Right renal cortex interstitium (tissue), 3 donors: ENCODE measurements at regions not wholly inside any gene's neighbourhood (a gene's known extent, or its start where the extent isn't known, plus 50 kb on each side); places are given as distances from the start of the nearest gene placed in this dataset.
"Not testable (repeated sequence)": the region's sequence is repeated elsewhere in the genome, so short reads cannot be mapped to it uniquely, and the experiment has no call there.

Source experiments
- DNase-seq, 3 donors: peaks; one replicate each; pipeline ENCODE4 v3.0.0-alpha.2; 2013; ENCODE audit warnings: low read depth in 3 of 3, low spot score in 2 of 3

DNA sequence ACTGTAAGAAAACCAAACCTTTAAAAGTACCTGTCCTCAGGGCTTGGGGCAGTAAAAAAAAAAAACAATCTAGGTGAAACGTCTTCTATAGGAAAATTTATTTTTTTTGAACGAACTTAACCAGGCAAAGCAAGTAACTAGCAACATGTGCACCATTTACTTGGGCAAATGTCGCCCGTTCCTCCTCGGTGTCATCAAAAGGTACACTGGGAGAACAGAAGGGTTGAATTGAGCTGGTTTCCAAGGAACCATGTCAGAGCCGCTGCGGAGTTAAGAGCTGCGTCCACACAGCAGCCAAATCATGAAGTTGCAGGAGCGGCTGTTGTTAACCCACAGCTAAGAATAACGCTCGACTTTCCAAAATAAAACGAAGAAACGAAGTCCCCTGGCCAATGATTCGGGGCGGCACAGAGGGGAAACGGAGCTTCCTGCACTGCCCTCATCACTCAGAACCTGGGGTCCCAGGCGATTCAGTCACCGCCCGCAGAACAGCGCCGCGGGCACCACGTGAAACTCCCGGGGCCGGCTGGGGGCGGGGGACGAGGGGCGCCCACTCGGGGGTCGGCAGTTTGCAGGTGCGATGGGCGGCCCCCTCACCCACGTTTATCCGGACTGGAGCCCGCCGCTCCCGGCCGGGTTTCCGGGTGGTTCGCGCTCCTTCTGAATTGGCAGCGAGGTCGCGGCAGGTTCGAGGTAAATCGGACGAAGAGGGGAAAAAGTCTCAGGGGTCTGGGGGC lies 53.6 kb upstream of the PLGLB1 start:
- DNase-seq, result not testable (repeated sequence)

DNA sequence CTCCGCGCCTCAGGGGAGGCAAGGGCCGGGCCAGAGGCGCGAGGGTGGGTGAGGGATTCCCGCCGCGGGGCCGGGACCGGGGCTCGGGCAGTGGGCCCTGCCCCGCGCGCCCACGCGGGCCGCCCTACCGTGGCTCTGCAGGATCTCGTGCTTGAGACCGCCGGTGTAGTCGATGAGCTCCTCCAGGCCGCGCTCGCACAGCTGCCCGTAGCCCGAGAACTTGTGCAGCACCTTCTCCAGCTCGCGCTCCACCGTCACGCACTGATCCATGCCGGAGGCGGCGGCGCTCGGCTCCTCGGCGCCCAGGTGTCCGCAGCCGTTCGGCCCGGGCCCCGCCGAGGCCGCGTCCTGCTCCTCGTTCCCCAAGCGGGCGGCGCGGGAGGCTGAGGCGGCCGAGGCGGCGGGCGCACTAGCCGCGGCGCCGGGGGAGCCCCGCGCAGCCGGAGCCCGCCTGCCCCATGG lies 54.2 kb upstream of the PLGLB1 start:
- not testable (repeated sequence) for DNase-seq

DNA sequence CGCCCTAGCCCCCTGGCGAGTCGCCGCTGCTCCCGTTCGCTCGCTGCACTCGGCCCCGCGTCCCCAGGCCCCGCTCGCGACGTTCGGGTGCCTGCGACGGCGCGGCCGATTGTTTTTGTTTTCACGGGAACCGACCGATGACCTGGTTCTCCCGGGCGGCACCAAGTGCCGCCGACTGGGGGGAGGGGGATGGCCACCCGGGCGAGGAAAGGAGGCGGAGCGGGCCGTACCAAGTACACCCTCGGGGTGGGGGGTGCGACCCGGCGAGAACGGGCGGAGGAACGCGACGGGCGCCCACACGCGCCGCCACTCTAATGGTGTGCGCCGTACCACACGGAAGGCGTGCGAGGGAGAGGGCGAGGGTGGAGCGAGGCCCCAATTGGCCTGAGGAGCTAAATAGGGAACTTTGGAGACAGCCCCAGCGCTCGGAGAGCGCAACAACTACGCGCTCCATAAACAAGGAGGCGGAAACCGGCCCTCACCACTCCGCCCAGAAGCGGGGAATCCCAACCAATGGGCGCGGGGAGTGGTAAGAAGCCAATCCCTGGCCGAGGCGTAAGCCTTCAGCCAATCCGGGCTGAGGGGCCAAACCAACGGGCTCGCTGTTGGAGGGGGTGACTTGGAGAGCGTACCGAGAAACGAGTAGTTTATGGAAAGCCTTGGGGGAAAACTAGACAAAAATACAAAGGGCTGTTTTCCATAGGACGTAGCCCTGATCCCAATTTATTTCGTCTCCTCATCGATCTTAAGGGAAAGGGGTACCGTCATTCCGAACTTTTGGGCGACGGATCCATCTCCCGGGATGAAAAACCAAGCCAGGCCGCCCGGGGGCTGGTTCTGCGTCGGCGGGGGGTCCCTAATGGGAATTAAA lies 54.8 kb upstream of the PLGLB1 start:
- DNase-seq, result peak; percentile 66 to 73 (median 73)

DNA sequence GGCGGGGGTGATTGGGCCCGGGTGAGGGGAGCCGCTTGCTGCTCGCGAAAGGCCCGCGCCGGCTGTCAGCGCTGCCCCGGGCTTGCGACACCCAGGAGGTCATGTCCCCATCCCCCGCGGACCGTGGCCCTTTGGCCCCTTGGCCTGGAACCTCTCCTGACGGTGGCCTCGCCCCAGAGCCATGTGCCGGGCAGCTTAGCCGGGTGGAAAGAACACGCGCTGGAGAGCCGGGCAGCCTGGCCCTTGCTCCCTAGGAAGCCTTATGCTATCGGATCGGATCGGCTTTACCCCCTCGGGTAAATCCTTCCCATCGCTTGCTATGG lies 55.4 kb upstream of the PLGLB1 start:
- DNase-seq, result not testable (repeated sequence)

DNA sequence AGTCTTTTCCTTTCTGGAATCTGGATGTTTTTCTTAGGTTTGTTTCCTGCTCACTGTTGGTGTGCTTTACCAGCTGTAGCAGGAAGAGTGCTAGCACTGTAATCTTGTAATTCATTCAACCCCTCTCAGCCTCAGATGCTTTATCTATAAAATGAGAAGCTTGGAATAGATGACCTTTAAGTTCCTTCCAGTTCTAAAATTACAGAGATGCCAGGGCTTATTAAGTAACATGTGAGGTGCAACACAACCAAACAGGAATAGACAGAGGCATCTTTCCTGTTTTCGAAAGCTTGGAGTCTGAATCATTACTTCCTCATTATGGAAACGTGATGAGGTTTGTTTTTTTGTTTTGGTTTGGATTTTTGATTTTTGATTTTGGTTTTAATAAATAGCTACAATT lies 60.1 kb upstream of the PLGLB1 start:
- not testable (repeated sequence) for DNase-seq

DNA sequence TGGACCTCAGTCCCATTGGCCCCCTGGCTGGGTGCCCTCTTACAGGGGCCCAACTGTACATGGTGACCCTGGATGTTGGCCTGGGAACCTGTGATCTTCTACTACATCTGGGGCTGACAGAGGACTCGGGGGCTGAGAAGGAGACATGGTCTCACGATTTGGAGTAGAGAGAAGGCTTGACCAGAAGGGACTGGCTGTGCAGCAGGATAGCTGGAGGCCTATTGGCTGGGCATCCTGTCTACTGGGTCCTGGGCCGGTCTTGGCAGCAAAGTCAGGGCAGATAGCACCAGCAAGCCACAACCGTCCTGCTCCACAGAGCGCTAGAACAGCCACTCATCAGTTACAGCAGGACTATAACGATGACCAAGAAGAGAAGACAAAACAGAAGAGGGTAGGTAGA lies 66.4 kb upstream of the PLGLB1 start:
- not testable (repeated sequence) for DNase-seq

DNA sequence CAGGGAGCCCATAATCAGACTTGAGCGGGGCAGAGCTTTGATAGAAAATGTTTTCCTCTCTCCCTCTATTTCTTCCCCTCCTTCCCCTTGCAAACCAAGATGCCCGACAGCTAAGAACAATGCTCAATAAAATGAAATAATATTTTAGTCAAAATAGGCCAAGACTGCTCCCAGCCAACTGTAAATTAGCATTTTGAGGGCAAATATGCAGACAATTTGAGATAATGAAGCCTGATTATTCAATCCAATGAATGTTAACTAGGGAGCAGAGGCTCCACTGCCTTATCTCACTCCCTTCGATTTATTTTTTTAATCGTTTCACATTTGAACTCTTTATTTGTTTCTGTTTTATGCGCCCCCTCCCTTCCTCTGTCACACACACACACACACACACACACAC lies 67.8 kb upstream of the PLGLB1 start:
- not testable (repeated sequence) for DNase-seq

DNA sequence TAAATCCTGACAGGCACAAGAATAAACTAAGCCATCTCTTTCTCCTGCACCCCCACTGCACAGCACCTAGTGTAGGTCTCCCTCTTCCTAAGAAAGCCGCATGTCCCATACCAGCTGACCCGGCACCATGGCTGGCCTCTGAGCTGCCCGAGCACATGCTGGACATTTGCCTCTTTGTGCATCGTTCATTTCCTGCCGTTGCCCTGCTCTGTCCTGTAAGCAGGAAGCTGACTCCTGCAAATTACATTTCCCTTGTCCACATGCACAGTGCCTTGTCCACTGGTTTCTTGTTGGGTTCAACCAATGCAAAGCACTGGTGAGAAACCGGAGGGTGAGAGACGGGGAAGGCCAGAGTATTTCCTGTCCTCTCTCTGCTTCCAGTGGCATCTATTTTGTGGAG lies 71.6 kb upstream of the PLGLB1 start:
- not testable (repeated sequence) for DNase-seq

DNA sequence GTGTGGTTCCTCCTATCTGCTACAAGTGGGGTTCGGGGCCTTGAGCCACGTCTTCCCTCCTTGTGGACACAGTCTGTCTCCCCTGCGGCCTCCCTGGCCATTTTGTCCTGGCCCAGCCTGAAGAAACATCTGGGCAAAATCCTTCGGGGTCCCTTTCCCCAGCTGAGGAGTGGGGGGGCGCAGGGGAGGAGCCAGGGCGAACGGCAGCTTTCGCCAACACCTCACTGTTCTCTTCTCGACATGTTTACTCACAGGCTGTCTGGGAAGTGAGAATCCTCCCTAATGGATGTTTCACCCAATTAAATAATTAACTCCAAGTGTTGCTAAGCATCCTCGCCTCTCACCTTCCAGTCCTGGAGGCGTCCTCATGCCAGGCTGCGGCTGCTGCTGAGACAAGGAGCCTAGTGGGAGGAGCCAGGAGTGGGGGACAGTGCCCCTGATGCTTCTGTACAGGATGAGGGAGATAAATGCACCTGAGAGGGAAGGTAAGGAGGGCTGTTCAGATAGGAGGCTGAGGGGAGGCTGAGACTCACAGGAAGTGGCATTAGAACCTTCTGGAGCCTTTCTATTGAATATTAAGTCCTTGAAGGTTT lies 72.4 kb upstream of the PLGLB1 start:
- not testable (repeated sequence) for DNase-seq

DNA sequence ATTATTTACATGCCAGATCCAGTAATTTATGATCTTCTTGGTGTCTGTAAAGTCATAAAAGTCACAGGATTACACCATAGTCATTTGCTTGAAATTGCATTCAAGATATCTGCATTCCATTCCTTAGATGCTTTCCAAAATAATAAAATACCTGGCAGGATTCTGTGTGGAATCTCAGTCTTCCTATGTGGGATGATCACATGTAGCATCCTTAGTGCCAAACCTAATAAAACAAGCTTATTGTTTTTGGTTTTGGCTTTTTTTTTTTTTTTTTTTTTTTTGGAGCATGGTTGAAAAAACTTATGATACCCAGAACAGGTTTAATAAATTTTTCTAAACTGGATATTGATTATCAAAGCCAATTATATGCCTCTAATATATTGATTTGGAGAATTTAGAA lies 74.2 kb upstream of the PLGLB1 start:
- DNase-seq, result not testable (repeated sequence)

DNA sequence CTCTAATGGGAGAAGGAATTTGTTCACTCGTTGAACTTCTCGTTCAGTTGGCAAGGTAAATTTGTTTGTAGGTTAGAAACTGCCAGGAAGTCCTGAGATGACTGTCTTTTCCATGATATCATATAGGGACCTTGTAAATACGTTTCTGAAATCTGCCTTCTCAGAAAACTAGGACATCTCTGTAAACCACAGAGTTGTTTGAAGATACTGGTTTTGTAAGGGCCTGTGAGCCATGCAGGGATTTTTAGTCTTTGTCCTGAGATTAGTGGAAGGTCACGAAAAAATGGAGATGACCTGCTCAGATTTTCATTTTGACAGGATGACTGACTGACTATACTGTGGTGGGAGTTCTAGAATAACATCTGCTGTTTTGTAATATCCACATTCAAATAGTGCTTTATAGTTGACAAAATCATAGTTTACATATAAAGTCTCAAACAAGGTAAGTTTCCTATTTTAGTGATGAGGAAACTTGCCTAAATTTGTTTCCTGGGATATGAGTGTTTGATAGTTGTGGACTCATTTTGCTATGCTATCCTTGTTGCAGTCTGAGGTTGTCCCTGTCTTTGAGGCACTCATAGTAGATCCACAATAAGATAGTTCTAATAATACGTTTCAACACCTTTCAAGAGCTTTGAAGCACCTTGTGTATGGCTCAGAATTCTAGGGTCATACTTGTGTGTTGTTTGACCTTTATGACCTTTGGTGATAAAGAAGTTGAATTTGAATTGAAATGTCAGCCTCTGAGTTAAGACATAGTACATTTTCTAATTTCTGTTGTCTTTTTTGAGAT lies 107.3 kb upstream of the PLGLB1 start:
- DNase-seq, result not testable (repeated sequence)

DNA sequence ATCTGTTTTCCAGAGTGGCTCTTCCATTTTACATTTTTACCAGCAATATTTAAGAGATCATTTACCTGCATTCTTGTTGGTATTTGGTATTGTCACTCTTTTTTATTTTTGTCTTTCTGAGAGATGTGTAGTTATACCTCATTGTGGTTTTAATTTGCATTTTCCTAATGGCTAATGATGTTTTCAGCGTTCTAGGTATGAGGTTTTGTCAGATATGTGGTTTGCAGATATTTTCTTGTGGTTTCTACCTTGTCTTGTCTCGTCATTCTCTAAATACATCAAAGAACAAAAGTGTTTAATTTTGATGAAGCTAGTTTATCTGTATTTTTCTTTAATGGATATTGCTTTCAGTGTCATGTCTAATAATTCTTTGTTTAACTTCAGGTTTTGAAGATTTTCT lies 110.9 kb upstream of the PLGLB1 start:
- DNase-seq, result not testable (repeated sequence)

DNA sequence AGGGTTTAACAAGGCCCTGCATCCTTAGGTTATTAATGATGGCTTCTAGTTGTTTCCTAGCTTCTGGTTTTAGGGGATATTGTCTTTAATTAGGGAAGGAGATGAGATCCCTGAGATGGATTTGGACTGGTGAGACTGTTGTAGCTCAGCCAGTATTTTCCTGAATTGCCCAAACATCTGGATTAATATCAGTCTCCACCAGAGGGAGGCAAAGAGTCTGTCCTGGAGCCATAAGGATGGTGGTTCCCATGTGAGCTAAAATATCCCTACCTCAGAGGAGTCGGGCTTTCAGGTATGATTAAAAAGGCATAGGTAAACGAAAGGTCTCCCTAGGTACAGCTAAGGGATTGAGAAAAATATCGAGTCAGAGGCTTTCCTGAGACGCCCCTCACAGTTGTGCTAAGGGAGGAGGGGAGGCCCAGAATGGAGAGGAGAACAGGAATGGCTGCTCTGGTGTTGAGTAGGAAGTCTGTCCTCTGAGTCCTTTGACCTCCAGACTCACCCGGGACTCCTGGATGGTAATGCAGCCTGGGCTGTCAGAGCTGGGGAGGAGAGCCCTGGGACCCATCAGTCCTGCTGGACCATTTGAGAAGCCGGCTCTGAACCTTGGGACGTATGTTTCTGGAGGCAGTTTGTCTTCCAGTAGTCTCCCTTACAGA lies 130.3 kb upstream of the PLGLB1 start:
- DNase-seq, result not testable (repeated sequence)

DNA sequence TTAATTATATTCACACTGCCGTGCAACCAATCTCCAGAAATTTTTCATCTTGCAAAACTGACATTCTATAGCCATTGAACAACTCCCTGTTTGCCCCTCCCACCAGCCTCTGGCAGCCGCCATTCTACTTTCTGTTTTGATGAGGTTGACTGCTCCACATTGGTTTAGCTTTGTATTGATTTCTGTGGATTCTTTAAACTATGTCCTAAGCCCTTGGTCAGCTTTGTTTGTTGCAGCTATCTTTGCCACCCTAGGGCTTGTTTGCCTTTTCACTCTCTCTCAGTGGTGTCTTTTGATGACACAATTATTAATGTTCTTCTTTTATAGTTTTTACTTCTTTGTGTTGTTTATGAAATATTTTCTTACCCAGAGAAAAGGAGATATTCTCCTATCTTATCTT lies 152.8 kb upstream of the PLGLB1 start:
- not testable (repeated sequence) for DNase-seq

DNA sequence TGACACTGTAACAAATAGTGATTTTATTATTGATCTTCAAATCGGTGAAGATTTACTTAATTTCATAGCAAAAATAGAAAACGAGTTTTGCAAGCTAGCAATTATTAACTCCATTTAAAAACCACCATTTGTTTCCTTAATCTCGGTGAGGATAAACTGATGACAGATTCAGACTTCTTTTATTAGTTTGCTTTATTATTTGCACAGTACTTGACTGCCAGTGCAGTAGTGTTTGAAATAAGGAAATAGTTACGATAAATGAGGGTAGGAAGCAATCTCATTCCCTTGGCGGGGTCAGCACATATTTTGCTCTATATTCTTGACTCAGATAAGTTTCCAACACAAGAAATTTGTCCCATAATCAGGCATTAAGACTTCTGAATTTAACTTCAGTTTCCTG lies 161.7 kb upstream of the PLGLB1 start:
- DNase-seq, result not testable (repeated sequence)

DNA sequence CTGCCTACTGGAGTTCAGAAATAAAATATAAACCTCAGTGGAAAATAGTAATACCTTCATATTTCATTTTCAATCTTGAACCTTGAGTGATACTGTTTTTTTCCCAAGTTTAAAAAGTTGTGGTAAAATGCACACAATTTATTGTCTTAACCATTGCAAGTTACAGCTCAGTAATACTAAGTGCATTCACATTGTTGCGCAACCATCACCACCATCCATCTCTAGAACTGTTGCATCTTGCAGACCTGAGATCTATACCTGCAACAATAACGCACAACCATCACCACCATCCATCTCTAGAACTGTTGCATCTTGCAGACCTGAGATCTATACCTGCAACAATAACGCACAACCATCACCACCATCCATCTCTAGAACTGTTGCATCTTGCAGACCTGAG lies 162.6 kb upstream of the PLGLB1 start:
- DNase-seq, result not testable (repeated sequence)

DNA sequence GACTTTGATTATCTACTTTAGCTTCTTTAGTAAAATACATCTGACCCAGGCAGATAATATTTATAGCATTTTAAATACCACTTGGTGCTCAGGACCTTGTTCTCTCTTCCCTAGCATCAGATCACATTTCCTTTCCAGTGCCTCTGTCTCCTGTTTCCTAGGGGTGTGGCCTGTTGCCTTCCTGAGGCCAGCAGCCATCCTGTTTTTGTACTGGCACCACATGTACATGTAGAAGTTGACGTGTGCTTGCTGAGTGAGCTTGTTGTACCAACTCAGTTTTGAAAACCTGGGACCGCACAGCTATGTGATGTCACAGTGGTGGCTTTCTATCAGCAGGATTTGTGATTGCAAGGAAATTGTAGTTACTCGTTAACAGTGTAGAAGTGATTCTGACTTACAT lies 167.6 kb upstream of the PLGLB1 start:
- not testable (repeated sequence) for DNase-seq

DNA sequence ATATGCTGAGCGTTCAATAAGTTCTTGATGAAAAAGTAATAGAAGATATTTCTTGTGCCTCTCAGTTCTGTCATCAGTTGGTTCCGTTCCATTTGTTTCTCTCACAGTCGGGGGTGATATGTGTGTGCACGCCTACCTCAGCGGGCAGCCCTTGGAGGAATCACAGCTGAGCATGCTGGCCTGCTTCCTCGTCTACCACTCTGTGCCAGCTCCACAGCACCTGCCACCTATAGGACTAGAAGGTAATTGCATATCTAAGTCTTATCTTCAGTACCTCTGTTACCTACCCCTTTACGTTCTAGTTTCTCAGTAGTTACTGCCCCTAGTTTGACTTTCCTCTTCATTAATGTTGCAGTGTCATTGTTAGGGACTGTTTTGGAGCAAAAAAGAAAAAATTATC lies 171.7 kb upstream of the PLGLB1 start:
- not testable (repeated sequence) for DNase-seq

DNA sequence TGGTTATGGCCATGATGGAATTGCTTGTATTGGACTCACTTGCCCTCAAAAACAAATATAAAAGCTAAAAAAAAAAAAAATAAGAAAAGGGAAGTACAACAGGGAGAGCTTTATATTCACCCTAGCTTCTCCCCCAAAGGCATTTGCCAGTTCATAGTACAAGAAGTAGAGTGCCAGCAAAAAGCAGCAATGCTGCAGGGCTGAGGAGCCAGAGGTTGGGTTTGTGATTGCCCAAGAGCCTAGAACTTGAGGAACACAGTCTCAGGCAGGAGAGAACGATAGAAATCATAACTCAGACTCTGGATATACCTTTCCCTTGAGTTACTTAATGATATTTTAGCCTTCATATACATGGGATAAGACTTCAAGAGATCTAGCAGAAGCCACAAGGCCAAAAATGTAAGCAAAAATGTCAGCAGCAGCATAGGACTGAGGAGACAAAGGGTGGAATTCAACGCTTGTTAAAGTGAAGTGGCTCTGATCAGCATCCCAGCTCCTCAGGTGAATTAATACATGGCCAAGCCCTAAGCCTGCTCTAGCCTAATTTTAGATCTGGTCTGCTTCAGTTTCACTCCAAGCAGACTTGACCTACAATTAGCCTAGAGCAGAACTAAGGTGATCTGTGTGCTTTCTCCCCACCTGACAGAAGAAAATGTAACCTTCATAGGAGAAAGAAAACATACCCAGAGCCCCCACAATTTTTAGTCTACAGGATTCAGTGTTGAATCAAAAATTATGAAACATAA lies 172.8 kb upstream of the PLGLB1 start:
- not testable (repeated sequence) for DNase-seq
